ENCODE measurements at regions not wholly inside any gene's neighbourhood (a gene's known extent, or its start where the extent isn't known, plus 50 kb on each side); places are given as distances from the start of the nearest gene placed in this dataset.
"Not testable (repeated sequence)": the region's sequence is repeated elsewhere in the genome, so short reads cannot be mapped to it uniquely, and the experiment has no call there.

GRCh38 chr21:27058673-27059605 lies 92.1 kb upstream of the ADAMTS5 start:
- no peak for DNase-seq

DNA sequence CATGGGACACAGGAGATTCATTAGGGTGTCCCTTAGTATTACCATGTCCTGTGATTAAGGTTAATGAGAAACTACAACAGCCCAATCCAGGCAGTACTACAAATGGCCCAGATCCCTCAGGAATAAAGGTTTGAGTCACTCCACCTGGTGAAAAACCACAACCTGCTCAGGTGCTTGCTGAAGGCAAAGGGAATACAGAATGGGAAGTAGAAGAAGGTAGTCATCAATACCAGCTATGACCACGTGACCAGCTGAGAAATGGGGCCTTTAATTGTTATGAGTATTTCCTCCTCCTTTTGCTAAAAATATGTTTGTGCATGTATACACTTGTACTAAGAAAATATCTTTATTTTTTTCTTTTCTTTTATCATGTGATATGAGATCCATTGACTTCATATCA lies 91.1 kb upstream of the ADAMTS5 start:
- no peak for DNase-seq

DNA sequence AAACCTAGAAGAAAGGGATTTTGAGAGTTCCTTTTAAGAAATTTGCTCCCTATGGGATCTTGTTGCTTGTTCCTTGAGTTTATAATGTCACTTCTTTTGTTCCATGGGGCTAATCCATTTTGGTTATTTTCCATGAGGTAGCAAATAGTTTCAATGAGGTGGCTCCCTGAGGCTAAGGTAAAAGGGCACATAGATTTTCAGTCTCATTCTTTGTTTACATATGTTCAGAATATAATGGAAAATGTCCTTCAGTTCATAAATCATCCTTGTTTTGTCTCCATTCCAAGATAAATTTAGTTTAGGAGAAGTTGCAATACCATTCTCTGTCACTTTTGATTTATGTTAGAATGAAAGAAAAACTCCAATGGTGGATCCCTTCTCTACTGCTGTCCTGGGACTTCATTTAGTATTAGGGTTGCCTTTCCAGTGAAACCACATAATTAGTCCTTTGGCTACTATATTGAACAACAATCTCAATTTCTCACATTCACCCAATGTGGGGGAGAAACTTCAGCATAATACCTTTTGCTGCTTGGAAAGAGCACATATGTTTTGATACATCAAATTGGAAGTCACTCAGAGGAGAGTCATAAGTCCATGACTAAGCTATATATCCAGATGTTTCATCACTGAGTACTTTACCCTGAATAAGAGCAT lies 80.9 kb upstream of the ADAMTS5 start:
- no peak for DNase-seq

- DNase-seq, result no peak
Measured at GRCh38 chr21:27047283-27047657, 80.4 kb upstream of the ADAMTS5 start.

GRCh38 chr21:27045281-27045985 lies 78.5 kb upstream of the ADAMTS5 start:
- DNase-seq, result no peak

GRCh38 chr21:27043377-27043776 lies 76.5 kb upstream of the ADAMTS5 start:
- DNase-seq, result no peak

DNA sequence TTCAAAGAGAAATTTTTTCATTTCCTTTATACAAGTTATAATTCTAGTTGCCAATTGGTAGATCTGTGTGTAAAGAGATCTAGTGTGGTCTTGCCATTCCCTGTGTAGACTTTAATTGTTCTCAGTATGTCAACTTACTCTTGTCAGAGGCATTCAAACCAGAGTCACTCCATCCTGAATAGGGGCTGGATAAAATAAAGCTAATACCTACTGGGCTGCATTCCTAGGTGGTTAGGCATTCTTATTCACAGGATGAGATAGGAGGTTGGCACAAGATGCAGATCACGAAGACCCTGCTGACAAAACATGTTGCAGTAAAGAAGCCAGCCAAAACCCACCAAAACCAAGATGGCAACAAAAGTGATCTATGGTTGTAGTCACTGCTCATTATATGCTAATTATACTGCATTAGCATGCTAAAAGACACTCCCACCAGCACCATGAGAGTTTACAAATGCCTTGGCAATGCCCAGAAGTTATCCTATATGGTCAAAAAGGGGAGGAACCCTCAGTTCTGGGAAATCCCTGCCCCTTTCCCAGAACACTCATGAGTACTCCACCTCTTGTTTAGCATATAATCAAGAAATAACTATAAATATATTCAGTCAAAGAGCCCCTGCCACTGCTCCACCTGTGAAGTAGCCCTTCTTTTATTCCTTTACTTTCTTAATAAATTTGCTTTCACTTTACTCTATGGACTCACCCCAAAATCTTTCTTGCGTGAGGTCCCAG lies 74.0 kb upstream of the ADAMTS5 start:
- no peak for DNase-seq

DNA sequence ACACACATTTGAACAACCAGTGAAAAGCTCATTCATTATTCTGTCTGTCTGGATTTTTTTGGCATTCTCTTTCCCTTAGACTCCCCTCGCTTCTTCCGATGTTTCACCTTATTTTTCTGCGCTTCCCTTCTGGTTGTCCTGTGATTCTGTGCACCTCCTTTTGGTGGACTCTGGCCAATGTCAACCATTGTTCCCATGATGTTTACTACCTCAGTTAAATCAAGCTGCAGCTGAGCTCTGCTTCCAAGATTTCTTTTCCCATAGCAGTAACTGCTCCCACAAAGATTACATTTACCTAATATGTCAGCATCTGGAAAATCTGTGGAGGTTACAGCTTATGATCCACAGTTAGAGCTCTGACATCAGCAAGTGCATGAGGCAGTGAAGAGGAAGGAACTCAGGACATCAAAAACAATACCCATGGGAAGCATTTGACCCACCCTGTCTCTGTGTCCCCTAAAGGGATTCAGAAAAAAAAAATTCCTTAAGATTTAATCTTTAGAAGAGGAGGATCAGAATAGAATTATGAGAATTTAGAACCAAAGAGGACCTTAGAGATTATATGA lies 69.9 kb upstream of the ADAMTS5 start:
- DNase-seq, result no peak

GRCh38 chr21:27035791-27036190 lies 68.9 kb upstream of the ADAMTS5 start:
- no peak for DNase-seq

DNA sequence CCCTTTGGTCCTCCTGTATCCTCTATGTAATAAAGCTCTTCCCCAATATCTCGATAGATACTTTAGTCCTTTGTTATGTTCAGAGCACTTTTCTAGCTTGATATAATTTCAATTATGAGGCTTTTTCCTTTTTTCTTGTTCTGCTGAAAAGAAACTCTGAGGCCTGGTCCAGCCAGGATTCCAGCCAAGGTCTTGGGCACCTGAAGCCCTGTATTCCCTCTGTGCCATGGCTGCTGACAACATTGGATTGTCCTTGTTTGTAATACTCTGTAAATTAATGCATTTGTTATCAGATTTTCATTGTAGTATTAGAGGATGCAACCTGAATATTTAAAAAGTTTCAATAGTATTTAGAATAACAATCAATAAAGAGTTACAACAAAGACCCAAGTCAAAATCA lies 67.9 kb upstream of the ADAMTS5 start:
- no peak for DNase-seq

GRCh38 chr21:27033471-27033870 lies 66.6 kb upstream of the ADAMTS5 start:
- DNase-seq, result no peak

GRCh38 chr21:27026501-27026900 lies 59.6 kb upstream of the ADAMTS5 start:
- no peak for DNase-seq

- DNase-seq, result not testable (repeated sequence)
Measured at GRCh38 chr21:27025708-27026107, 58.8 kb upstream of the ADAMTS5 start.

DNA sequence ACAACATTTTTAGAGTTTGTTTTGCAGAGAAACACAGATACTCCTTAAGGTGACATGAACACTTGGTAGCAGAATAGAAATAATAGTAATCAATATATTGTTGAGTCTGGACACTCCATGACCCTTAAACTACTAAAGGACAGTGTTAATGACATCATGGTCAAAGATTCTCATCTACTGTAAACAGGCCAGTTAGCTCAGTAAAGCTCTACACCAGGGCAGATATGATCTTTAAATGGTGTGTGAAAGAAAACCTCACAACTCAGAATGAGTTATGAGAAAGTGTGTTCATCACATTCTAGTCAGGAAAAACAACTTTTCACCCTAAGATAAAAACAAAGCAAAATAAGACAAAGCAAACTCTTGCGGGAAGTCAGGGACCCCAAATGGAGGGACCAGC lies 58.1 kb upstream of the ADAMTS5 start:
- DNase-seq, result no peak

- no peak for DNase-seq
Measured at GRCh38 chr21:27024301-27024700, 57.4 kb upstream of the ADAMTS5 start.

GRCh38 chr21:27023186-27023585 lies 56.3 kb upstream of the ADAMTS5 start:
- DNase-seq, result no peak

- no peak for DNase-seq
Measured at GRCh38 chr21:27021801-27022200, 54.9 kb upstream of the ADAMTS5 start.

GRCh38 chr21:27021046-27021445 lies 54.2 kb upstream of the ADAMTS5 start:
- no peak for DNase-seq

DNA sequence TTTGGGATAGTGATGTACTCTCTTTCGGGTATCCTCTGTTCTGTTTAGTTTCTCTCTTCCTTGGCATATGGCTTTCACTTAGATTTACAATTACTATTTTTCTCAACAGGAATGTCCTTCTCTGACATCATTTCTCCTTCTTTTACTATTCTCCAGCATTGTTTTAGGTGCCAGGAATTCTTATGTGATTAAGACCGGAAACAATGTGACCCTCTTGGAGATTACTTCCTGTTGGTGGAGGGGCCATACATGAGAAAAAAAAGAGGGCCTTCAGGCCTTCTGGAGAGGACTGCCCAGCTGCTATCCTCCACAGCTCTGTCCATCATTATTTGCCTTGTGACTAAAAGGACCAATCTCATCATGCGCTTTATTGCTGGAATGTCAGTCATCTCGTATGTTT lies 50.4 kb upstream of the ADAMTS5 start:
- DNase-seq, result no peak
